KMS-11 (cell line): ENCODE measurements at regions not wholly inside any gene's neighbourhood (a gene's known extent, or its start where the extent isn't known, plus 50 kb on each side); places are given as distances from the start of the nearest gene placed in this dataset.

Experiments used
- H2AFZ ChIP-seq: fragments of 200-600 bp; sonication (generic); 2 replicates; pipeline ENCODE4 v1.6.1; 2016; ENCODE audit warnings: antibody characterized with exemption, mixed run types, low read depth
- H3K27ac ChIP-seq: fragments of 200-600 bp; sonication (generic); 2 replicates; pipeline ENCODE4 v1.6.1; 2016; ENCODE audit warnings: mild to moderate bottlenecking, mixed run types
- H3K27me3 ChIP-seq: fragments of 200-600 bp; sonication (generic); 2 replicates; pipeline ENCODE4 v1.6.1; 2017; ENCODE audit warnings: mild to moderate bottlenecking, low read depth, mixed run types, moderate library complexity; ENCODE audit not compliant: insufficient read depth
- H3K36me3 ChIP-seq: fragments of 200-600 bp; sonication (generic); 2 replicates; pipeline ENCODE4 v1.6.1; 2017; ENCODE audit warnings: mild to moderate bottlenecking, mixed run types; ENCODE audit not compliant: insufficient read depth
- H3K4me1 ChIP-seq: fragments of 200-600 bp; sonication (generic); 2 replicates; pipeline ENCODE4 v1.6.1; 2016; ENCODE audit warnings: mild to moderate bottlenecking, low read depth, mixed run types; ENCODE audit not compliant: poor library complexity, severe bottlenecking
- H3K4me2 ChIP-seq: fragments of 200-600 bp; sonication (generic); 2 replicates; pipeline ENCODE4 v1.7.0; 2016; ENCODE audit warnings: mild to moderate bottlenecking, mixed run types
- H3K4me3 ChIP-seq: fragments of 200-600 bp; sonication (generic); IDR thresholded peaks from 2 replicates; pipeline ENCODE4 v1.6.1; 2017; ENCODE audit warnings: low read depth, low read length, mixed read lengths; ENCODE audit not compliant: insufficient read depth
- H3K79me2 ChIP-seq: fragments of 200-600 bp; sonication (generic); 2 replicates; pipeline ENCODE4 v1.6.1; 2016; ENCODE audit warnings: low read depth, mixed run types; ENCODE audit not compliant: insufficient read depth
- H3K9ac ChIP-seq: fragments of 200-600 bp; sonication (generic); 2 replicates; pipeline ENCODE4 v1.6.1; 2016; ENCODE audit warnings: mild to moderate bottlenecking, mixed run types
- H4K20me1 ChIP-seq: fragments of 200-600 bp; sonication (generic); 2 replicates; pipeline ENCODE4 v1.6.1; 2016; ENCODE audit warnings: mild to moderate bottlenecking, mixed run types; ENCODE audit not compliant: insufficient read depth
- CTCF ChIP-seq: fragments of 200-600 bp; sonication (generic); conservative IDR thresholded peaks from 2 replicates; pipeline ENCODE4 v1.6.1; 2017; ENCODE audit warnings: low read depth, mild to moderate bottlenecking, antibody characterized with exemption, low read length, moderate library complexity, mixed read lengths

GRCh38 chr4:122229857-122230256 is 77.7 kb downstream of the BLTP1 start:
- no peak overlapping the region for H3K9ac ChIP-seq
- H2AFZ ChIP-seq, result no peak overlapping the region
- no peaks in the 10 kb centered on the region for H4K20me1 ChIP-seq
- no peaks in the 10 kb centered on the region for H3K36me3 ChIP-seq
- H3K4me3 ChIP-seq, result no peak overlapping the region
- H3K27ac ChIP-seq, result no peak overlapping the region
- H3K4me1 ChIP-seq, result peaks cover 8% of the 10 kb centered on the region
- TF ChIP-seq CTCF, result no peak
- H3K79me2 ChIP-seq, result no peaks in the 10 kb centered on the region
- H3K4me2 ChIP-seq, result no peak overlapping the region
- no peaks in the 10 kb centered on the region for H3K27me3 ChIP-seq

GRCh38 chr4:122232633-122233032 is 80.5 kb downstream of the BLTP1 start:
- Histone ChIP-seq H3K4me2 (no peak overlapping the region), H3K9ac (no peak overlapping the region), H3K79me2 (no peaks in the 10 kb centered on the region), H2AFZ (no peak overlapping the region), H3K4me3 (no peak overlapping the region), H3K4me1 (peaks cover 11% of the 10 kb centered on the region), H3K27me3 (no peaks in the 10 kb centered on the region), H4K20me1 (no peaks in the 10 kb centered on the region), H3K36me3 (no peaks in the 10 kb centered on the region), H3K27ac (no peak overlapping the region)
- no peak for TF ChIP-seq CTCF

GRCh38 chr4:122234686-122235085 is 82.6 kb downstream of the BLTP1 start:
- no peaks in the 10 kb centered on the region for H3K36me3 ChIP-seq
- no peak for TF ChIP-seq CTCF
- peaks cover 11% of the 10 kb centered on the region for H3K4me1 ChIP-seq
- no peak overlapping the region for H3K4me3 ChIP-seq
- no peaks in the 10 kb centered on the region for H3K27me3 ChIP-seq
- no peaks in the 10 kb centered on the region for H4K20me1 ChIP-seq
- H3K79me2 ChIP-seq, result no peaks in the 10 kb centered on the region
- no peak overlapping the region for H2AFZ ChIP-seq
- no peak overlapping the region for H3K9ac ChIP-seq
- H3K4me2 ChIP-seq, result no peak overlapping the region
- no peak overlapping the region for H3K27ac ChIP-seq

- Histone ChIP-seq H3K4me3 (no peak overlapping the region), H3K4me2 (no peak overlapping the region), H2AFZ (no peak overlapping the region), H3K36me3 (no peaks in the 10 kb centered on the region), H3K79me2 (no peaks in the 10 kb centered on the region), H3K9ac (no peak overlapping the region), H3K27ac (no peak overlapping the region), H4K20me1 (no peaks in the 10 kb centered on the region), H3K4me1 (no peaks in the 10 kb centered on the region), H3K27me3 (no peaks in the 10 kb centered on the region)
- TF ChIP-seq CTCF, result no peak
These were observed 91.7 kb downstream of the BLTP1 start for GRCh38 chr4:122243785-122244184.
